ENCODE measurements at regions not wholly inside any gene's neighbourhood (a gene's known extent, or its start where the extent isn't known, plus 50 kb on each side); places are given as distances from the start of the nearest gene placed in this dataset.

DNA sequence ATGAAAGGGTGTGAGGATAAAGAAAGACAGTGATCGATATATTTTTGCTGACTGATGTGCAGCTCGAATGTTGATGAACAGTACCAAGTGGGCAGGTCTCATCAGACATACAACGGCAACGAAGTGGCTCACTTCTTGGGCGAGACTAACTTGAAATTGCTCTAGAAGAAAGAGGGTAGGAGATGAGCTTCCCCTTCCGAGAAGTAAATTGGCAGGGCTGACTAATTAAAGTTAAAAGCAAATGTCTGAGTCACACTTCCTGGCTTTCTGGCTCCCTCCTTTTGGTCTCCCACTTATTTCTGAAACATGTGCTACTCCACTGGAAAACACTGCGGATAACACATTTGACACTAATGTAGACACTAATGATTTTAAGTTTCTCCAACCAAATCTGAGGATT, 228.3 kb downstream of the ABHD5 start:
- TF ChIP-seq, protein P1, sequence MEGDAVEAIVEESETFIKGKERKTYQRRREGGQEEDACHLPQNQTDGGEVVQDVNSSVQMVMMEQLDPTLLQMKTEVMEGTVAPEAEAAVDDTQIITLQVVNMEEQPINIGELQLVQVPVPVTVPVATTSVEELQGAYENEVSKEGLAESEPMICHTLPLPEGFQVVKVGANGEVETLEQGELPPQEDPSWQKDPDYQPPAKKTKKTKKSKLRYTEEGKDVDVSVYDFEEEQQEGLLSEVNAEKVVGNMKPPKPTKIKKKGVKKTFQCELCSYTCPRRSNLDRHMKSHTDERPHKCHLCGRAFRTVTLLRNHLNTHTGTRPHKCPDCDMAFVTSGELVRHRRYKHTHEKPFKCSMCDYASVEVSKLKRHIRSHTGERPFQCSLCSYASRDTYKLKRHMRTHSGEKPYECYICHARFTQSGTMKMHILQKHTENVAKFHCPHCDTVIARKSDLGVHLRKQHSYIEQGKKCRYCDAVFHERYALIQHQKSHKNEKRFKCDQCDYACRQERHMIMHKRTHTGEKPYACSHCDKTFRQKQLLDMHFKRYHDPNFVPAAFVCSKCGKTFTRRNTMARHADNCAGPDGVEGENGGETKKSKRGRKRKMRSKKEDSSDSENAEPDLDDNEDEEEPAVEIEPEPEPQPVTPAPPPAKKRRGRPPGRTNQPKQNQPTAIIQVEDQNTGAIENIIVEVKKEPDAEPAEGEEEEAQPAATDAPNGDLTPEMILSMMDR (conservative IDR thresholded peaks at IDR 0.05; ENCODE audit: low read depth in 2 of 2): no peak
- TF ChIP-seq POLR2AphosphoS5 (IDR thresholded peaks at IDR 0.05; ENCODE audit: low read depth): no peak
- TF ChIP-seq REST (IDR thresholded peaks at IDR 0.05; ENCODE audit: unreplicated experiment): no peak
- TF ChIP-seq NANOG (IDR thresholded peaks at IDR 0.05; ENCODE audit: borderline replicate concordance): no peak
